Ovary (tissue), 7 donors: ENCODE measurements at regions not wholly inside any gene's neighbourhood (a gene's known extent, or its start where the extent isn't known, plus 50 kb on each side); places are given as distances from the start of the nearest gene placed in this dataset.

Experiments
- DNase-seq, 5 donors: peaks; one replicate each; pipeline ENCODE4 v3.0.0-alpha.2; 2019 to 2020
- H3K27ac ChIP-seq, 2 donors: fragments of 200-600 bp; one replicate each; pipeline versions ENCODE4 v1.5.1 to v1.8.0; 2019 to 2022
- H3K27me3 ChIP-seq: fragments of 200-600 bp; one replicate; pipeline ENCODE4 v1.8.0; 2022
- H3K36me3 ChIP-seq: fragments of 200-600 bp; sonication (generic); one replicate; pipeline ENCODE4 v1.5.1; 2019
- H3K4me1 ChIP-seq: one replicate; pipeline ENCODE4 v1.8.1; 2013; ENCODE audit warnings: mild to moderate bottlenecking, moderate library complexity; ENCODE audit not compliant: insufficient read depth
- H3K4me3 ChIP-seq: fragments of 200-600 bp; sonication (generic); one replicate; pipeline ENCODE4 v1.5.1; 2017
- H3K9me3 ChIP-seq, 2 donors: fragments of 200-600 bp in 1 of 2; sonication (generic) in 1 of 2; one replicate each; pipeline versions ENCODE4 v1.5.1 to v1.8.1; 2013 to 2019; ENCODE audit warnings: mild to moderate bottlenecking in 1 of 2, moderate library complexity in 1 of 2
- EP300 ChIP-seq: sonication (generic); formaldehyde crosslinking; IDR thresholded peaks from one replicate; pipeline ENCODE4 v1.6.1; 2017; ENCODE audit warnings: antibody characterized with exemption
- POLR2A ChIP-seq: fragments of 450-650 bp; IDR thresholded peaks from one replicate; pipeline ENCODE4 v1.6.1; 2017; ENCODE audit warnings: antibody characterized with exemption, mild to moderate bottlenecking, moderate library complexity
- WGBS, 3 donors: extraction: QIAGEN DNeasy Blood & Tissue Kit in 1 of 3; methylation state at CpG; one replicate each; pipeline versions ENCODE4 v1.1.5 to v1.1.7; 2013 to 2017; 5-methylcytosine and 5-hydroxymethylcytosine counted together
- intact Hi-C, 4 donors: fragments of 100-400 bp; cut with DNase I; formaldehyde crosslinking; loops; one replicate each; pipeline versions ENCODE4 v1.11.0 to v1.15.1; 2022 to 2023
- TF ChIP-seq, protein P1 (sequence below), 3 donors: fragments of 450-650 bp in 2 of 3; fragments of 200-600 bp in 1 of 3; IDR thresholded peaks; one replicate each; pipeline versions ENCODE4 v1.5.1 to v1.8.0; 2016 to 2022; ENCODE audit warnings: antibody characterized with exemption in 3 of 3, mild to moderate bottlenecking in 1 of 3
- donor health status: DM: no; HTN: no; CAD: no; lungs with moderate emphysema.
- donor health status: DM: no; HTN: no; CAD: no.
- donor health status: Bipolar disorder and iron deficiency.
- donor health status: DM: no; HTN: no; CAD: no.
- donor health status: DM: yes; HTN: yes; CAD: no.

- intact Hi-C loops, result no loop called here
- WGBS, 3 donors, result 74 to 87% (median 78%) methylated on average over 2 of the region's 2 CpGs
- no peak for DNase-seq
- Histone ChIP-seq H3K27ac (no peak overlapping the region), H3K4me1 (no peaks in the 10 kb centered on the region), H3K4me3 (no peak overlapping the region), H3K36me3 (no peaks in the 10 kb centered on the region), H3K9me3 (no peaks in the 10 kb centered on the region), H3K27me3 (no peaks in the 10 kb centered on the region)
- TF ChIP-seq EP300, result no peak
- TF ChIP-seq, protein P1, sequence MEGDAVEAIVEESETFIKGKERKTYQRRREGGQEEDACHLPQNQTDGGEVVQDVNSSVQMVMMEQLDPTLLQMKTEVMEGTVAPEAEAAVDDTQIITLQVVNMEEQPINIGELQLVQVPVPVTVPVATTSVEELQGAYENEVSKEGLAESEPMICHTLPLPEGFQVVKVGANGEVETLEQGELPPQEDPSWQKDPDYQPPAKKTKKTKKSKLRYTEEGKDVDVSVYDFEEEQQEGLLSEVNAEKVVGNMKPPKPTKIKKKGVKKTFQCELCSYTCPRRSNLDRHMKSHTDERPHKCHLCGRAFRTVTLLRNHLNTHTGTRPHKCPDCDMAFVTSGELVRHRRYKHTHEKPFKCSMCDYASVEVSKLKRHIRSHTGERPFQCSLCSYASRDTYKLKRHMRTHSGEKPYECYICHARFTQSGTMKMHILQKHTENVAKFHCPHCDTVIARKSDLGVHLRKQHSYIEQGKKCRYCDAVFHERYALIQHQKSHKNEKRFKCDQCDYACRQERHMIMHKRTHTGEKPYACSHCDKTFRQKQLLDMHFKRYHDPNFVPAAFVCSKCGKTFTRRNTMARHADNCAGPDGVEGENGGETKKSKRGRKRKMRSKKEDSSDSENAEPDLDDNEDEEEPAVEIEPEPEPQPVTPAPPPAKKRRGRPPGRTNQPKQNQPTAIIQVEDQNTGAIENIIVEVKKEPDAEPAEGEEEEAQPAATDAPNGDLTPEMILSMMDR (IDR thresholded peaks at IDR 0.05), result no peak
- TF ChIP-seq POLR2A, result no peak
Observed at GRCh38 chr9:74334271-74334670, 162.9 kb upstream of the RORB start.

DNA sequence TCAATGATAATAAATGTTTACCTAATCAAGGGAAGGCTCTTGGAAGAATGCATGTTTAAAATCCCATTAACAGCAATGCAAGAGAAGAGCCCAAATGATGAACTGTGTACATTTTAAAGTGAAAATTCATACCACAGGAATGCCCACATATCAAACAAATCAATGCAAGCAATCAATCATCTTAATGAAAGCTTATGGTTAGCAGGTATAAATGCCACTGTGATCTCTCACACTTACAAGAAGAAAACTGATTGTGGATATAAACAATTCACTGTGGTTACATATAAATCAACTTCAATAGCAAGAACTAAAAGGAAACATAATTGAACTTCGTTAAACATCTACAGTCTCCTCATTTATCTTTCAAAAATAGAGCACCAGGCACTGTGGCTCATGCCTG lies 161.0 kb upstream of the RORB start:
- no peak overlapping the region for H3K27ac ChIP-seq
- intact Hi-C loops, result no loop called here
- no peaks in the 10 kb centered on the region for H3K36me3 ChIP-seq
- WGBS, 3 donors, result 3 to 9% (median 6%) methylated on average over 1 of the region's 1 CpG
- H3K4me3 ChIP-seq, result no peak overlapping the region
- no peaks in the 10 kb centered on the region for H3K4me1 ChIP-seq
- no peaks in the 10 kb centered on the region for H3K9me3 ChIP-seq
- H3K27me3 ChIP-seq, result no peaks in the 10 kb centered on the region
- no peak for TF ChIP-seq EP300
- no peak for TF ChIP-seq POLR2A
- TF ChIP-seq, protein P1 (IDR thresholded peaks at IDR 0.05), result no peak
- DNase-seq, result no peak

DNA sequence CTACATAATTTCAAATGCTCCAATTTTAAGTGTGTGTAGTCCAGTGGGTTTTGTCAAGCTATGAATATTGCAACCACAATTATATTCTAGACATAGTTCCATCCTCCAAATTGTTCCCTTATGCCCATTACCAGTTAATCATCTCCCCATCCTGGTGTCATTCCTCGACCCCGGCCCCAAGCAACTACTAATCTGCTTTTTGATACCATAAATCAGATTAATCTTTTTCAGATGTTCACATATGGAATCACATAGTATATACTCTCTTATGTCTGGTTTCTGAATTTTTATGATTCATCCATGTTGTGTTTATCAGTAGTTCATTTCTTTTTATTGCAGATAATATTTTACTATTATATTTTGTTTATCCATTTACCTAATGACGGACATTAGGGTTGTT lies 148.4 kb upstream of the RORB start:
- DNase-seq, result no peak
- 61 to 70% (median 70%) methylated on average over 3 of the region's 3 CpGs for WGBS, 3 donors
- no peak overlapping the region for H3K27ac ChIP-seq
- no peaks in the 10 kb centered on the region for H3K9me3 ChIP-seq
- no peak overlapping the region for H3K4me3 ChIP-seq
- H3K4me1 ChIP-seq, result no peaks in the 10 kb centered on the region
- TF ChIP-seq POLR2A (no peak), EP300 (no peak)
- TF ChIP-seq, protein P1 (IDR thresholded peaks at IDR 0.05), result no peak
- H3K36me3 ChIP-seq, result no peaks in the 10 kb centered on the region
- intact Hi-C loops, result no loop called here
- no peaks in the 10 kb centered on the region for H3K27me3 ChIP-seq

- Histone ChIP-seq H3K36me3 (no peaks in the 10 kb centered on the region), H3K4me3 (no peak overlapping the region), H3K27me3 (no peaks in the 10 kb centered on the region), H3K9me3 (no peaks in the 10 kb centered on the region), H3K4me1 (no peaks in the 10 kb centered on the region), H3K27ac (no peak overlapping the region)
- intact Hi-C loops, result no loop called here
- DNase-seq, result no peak
- TF ChIP-seq, protein P1 (IDR thresholded peaks at IDR 0.05), result no peak
- no peak for TF ChIP-seq POLR2A
- TF ChIP-seq EP300, result no peak
- 89 to 94% (median 89%) methylated on average over 2 of the region's 2 CpGs for WGBS, 3 donors
Observed at GRCh38 chr9:74355107-74355506, 142.0 kb upstream of the RORB start.

DNA sequence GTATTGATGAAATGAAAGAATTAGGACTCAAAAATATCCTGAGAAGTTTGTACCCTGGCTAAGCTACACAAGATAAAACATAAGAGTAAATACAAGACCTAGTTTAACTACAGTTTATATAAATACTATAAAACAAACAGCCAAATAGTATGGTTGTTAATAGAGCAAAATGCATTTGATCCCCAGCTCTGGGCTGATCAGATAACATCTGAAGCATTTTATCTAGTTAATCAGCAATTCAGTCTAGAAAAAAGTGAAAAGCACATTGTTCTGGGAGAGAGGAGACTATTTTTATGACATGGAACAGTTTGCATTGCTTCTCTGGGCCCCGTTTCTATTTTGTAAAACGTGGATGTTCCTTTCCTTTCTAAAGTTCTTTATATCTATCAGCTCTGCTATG lies 139.6 kb upstream of the RORB start:
- Histone ChIP-seq H3K27me3 (no peaks in the 10 kb centered on the region), H3K9me3 (no peaks in the 10 kb centered on the region), H3K4me1 (no peaks in the 10 kb centered on the region), H3K27ac (no peak overlapping the region), H3K36me3 (no peaks in the 10 kb centered on the region), H3K4me3 (no peak overlapping the region)
- no peak for DNase-seq
- intact Hi-C loops, result no loop called here
- TF ChIP-seq EP300, result no peak
- TF ChIP-seq, protein P1 (IDR thresholded peaks at IDR 0.05), result no peak
- TF ChIP-seq POLR2A, result no peak
- 48 to 59% (median 56%) methylated on average over 2 of the region's 2 CpGs for WGBS, 3 donors
